GM18499 (cell line): ENCODE measurements at regions not wholly inside any gene's neighbourhood (a gene's known extent, or its start where the extent isn't known, plus 50 kb on each side); places are given as distances from the start of the nearest gene placed in this dataset.

Experiments used
- ATAC-seq: cut with Tn5 transposase; IDR thresholded peaks from one replicate; pipeline ENCODE4 v1.9.1; 2021; ENCODE audit warnings: moderate number of reproducible peaks; ENCODE audit not compliant: insufficient read depth, unreplicated experiment

DNA sequence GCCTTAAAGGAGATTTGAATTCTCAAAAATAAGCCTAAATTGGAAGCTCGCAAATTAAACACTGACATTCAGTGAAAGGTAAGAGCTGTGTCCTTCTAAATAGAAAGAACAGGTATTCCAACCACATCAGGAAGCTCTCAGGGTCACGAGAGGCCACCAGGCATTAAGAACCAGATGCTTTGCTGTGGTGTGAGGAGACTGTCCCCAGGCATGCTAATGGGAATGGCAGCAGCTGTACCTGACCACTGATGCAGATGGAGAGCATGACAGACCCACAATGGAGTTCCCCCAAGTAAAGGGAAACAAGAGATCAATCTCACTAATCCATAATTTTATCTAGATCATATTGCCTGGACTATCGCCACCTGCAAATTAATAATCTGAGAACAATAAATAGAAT, 658.9 kb upstream of the NOX3 start:
- no peak for ATAC-seq

GRCh38 chr6:156113631-156114030, 658.0 kb upstream of the NOX3 start:
- ATAC-seq = no peak

GRCh38 chr6:156111913-156112312, 656.3 kb upstream of the NOX3 start:
- ATAC-seq = no peak

- no peak for ATAC-seq
These were observed 654.6 kb upstream of the NOX3 start for GRCh38 chr6:156110249-156110648.

- no peak for ATAC-seq
These were observed 654.1 kb upstream of the NOX3 start for GRCh38 chr6:156109713-156110112.

DNA sequence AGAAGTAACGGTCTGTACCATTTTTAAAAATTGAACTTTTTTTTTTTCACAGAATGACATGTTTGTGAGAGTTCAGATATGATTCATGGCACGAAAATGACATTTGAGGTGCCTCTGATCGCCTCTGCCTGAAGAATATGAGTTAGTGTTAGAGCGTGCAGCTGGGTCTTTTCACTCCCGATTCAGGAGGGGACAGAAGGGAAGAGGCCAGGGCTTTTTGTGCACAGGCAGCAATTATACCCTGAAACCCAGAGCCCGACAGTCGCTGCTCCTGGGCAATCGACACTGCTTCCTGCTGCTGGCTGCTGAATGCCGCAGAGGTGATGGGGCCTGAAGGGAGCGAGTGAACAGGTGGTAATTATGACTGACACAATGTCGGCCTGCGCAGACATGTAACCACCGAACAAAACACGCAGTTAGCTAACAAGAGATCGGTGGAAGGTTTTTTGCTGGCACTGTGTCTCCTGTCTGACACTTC, 652.0 kb upstream of the NOX3 start:
- no peak for ATAC-seq

DNA sequence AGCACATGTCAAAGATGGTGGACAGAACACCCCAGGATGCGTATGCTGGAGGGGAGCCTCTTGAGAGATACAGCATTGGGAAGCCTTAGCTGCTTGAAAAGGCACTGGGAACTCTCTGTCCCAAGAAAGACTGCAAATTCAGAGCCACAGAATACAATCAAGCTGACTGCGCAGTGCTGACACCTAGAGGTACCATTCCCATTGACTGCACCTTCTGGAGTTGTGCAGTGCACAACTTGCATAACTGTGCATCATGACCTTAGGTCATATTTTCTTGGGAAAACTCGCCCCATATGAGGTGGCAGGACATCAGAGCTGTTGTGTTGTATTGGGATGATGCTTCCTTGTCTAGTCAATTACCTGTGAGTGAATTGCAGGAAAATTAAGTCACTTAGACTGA, 646.5 kb upstream of the NOX3 start:
- ATAC-seq = no peak

DNA sequence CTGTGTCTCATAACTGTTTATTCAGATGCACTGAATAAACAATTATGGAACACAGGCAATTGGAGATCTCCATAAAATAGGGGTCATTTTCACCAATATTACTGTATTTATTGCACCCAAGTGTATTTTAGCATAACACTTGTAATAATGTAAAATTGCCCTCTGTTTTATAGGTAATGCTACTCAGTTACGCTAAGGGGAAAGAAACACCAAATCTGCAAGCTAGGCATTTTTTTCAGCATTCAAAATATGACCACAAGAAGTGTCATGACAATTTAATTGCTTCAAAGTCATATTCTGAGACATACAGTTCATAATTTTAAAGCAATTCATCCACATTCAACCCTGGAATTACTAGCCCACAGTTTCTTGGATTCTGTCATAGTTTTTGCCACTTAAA, 643.2 kb upstream of the NOX3 start:
- ATAC-seq = no peak

GRCh38 chr6:156087487-156087886, 631.8 kb upstream of the NOX3 start:
- no peak for ATAC-seq

DNA sequence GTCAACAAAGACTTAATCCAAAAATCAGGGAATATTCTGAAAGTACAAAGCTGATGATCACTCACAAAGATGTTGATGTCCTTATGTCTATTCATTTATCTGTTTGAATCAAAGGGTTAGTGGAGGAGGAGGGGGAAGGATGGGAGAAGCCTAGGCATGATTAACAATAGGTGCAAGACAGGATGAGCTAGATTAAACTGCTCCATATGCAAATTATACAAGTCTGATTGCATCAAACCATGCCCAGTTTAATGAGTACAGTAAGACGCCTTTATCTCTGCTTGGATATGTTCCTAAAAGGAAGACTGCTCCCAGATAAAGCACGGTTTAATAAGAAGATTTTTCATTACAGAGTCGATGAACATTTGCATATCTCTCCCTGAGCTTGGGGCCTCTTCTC, 626.4 kb upstream of the NOX3 start:
- ATAC-seq = no peak

- ATAC-seq = no peak
These were observed 624.7 kb upstream of the NOX3 start for GRCh38 chr6:156080371-156080770.

- no peak for ATAC-seq
These were observed 613.2 kb upstream of the NOX3 start for GRCh38 chr6:156068881-156069280.

DNA sequence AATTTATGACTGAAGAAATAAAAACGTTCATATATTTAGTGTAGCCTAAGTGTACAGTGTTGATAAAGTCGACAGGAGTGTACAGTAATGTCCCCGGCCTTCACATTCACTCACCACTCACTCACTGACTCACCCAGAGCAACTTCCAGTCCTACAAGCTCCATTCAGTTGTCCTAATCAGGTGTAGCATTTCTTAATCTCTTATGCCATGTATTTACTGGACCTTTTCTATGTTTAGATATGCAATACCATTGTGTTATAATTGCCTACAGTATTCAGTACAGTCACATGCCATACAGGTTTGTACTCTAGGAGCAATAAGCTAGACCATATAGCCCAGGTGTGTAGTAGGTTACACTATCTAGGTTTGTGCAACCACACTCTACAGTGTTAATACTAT, 610.2 kb upstream of the NOX3 start:
- ATAC-seq = no peak

DNA sequence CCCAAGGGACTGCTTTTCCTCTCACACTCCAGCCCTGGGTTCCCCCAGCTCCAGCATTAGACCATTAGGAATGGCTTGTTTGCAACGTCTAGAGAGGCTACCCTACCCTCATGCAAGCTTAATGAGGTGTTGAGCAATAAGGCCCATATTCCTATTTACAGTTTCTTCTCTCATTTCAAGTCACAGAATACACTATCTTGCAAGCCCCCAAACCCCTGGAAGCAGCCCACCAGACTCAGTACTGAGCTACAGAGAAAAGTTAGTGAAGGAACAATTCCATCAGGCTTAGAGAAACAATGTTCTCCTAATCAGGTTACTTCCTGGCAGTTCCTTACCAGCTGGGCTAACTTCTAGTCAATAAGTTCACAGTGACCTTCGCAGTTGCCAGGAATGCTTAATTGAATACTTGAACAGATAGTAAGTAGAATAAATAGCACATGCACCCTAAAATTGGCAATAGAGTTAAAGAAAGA, 606.5 kb upstream of the NOX3 start:
- no peak for ATAC-seq

GRCh38 chr6:156061465-156061864, 605.8 kb upstream of the NOX3 start:
- no peak for ATAC-seq

- ATAC-seq = no peak
These were observed 604.4 kb upstream of the NOX3 start for GRCh38 chr6:156060013-156060412.

- ATAC-seq = no peak
These were observed 602.7 kb upstream of the NOX3 start for GRCh38 chr6:156058356-156058755.

DNA sequence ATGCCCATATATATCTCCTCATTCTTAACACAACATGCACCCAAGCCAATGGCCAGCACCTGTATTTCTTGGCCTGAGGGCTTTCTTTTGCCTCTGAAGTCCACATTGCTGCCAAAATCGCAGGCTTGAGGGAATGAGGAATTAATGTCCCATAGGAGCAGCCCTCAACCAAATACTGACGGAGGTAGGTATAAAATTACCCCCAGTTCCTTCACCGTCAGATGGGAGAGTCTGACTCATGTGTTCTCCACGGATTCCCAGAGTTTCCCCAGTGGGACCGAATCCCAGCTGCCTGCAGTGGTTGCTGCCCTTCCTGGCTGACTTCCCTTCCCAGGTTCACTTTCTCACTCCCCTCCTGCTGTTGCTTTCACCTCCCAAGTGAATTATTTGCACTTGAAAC, 602.2 kb upstream of the NOX3 start:
- no peak for ATAC-seq

DNA sequence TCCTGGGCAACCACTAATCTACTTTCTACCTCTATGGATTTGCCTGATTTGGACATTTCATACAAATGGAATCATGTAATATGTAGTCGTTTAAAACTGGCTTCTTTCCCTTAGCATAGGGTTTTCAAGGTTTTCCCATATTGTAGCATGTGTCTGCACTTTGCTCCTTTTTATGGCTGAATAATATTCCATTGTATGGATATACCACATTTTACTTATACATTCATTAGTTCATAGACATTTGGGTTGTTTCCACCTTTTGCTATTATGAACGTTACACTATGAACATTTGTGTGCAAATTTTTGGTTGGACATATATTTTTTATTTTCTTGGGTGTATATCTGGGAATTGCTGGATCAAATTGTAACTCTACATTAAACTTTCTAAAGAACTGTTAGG, 600.4 kb upstream of the NOX3 start:
- no peak for ATAC-seq

- ATAC-seq = no peak
These were observed 598.0 kb upstream of the NOX3 start for GRCh38 chr6:156053626-156054025.

GRCh38 chr6:156046841-156047449, 591.3 kb upstream of the NOX3 start:
- ATAC-seq = no peak

DNA sequence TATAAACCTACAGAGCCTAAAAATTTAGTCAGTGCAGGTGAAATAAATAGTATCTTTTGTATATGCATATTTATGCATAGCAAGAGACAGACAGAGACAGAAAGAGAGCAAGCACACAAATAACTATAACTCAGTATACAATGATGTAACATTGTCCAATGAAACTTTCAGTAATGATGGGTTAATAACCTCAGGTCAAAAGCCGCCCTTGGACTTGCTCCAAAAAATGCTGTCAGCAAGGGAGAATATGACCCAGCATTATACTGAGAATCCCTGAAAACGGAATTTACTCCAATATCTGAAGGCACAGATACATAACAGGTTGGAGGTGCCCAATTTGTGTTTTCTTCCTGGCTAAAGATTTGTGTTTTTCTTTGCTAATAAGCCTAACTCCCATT, 590.6 kb upstream of the NOX3 start:
- no peak for ATAC-seq
